ENCODE measurements at regions not wholly inside any gene's neighbourhood (a gene's known extent, or its start where the extent isn't known, plus 50 kb on each side); places are given as distances from the start of the nearest gene placed in this dataset.

DNA sequence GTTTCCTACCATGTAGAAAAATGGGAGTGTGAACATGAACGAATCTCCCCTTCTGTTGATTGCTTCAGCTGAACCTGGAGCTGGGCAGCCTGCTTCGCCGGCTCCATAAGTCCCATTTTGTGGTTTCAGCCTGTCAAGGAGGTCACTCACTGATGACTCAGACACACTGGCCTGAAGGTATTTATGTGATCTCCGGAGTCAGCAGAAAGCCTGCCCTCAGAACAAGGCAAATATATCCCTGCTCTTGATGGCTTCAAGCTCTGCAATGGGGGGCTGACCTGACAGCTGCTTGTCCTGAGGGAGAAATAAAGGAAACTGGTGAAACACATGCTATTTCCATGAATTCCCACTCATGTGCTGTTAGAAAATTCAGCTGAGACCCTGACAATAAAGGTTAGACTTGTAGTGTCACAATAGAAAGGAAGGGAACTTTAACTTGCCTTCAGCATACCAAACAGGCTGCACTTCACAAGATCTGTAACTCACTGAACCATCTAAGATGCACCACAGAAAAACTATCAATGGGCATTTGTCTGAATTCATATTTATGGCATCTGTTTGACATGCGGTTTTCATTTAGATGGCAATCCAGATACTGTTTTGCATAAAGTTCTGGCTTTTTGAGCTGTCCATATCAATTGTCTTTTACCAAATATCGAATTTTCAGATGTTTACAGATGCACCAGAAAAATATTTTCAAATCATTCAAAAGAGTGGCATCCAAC, 282.0 kb upstream of the VEPH1 start:
- H3K4me3 ChIP-seq (ENCODE audit: low read depth, low read length) = no peak overlapping the region
- TF ChIP-seq, protein P1, sequence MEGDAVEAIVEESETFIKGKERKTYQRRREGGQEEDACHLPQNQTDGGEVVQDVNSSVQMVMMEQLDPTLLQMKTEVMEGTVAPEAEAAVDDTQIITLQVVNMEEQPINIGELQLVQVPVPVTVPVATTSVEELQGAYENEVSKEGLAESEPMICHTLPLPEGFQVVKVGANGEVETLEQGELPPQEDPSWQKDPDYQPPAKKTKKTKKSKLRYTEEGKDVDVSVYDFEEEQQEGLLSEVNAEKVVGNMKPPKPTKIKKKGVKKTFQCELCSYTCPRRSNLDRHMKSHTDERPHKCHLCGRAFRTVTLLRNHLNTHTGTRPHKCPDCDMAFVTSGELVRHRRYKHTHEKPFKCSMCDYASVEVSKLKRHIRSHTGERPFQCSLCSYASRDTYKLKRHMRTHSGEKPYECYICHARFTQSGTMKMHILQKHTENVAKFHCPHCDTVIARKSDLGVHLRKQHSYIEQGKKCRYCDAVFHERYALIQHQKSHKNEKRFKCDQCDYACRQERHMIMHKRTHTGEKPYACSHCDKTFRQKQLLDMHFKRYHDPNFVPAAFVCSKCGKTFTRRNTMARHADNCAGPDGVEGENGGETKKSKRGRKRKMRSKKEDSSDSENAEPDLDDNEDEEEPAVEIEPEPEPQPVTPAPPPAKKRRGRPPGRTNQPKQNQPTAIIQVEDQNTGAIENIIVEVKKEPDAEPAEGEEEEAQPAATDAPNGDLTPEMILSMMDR (IDR thresholded peaks at IDR 0.05; ENCODE audit: low read depth, low read length) = no peak
- peak; percentile 92 for DNase-seq (ENCODE audit: low read depth, low spot score)
- in situ Hi-C loops (cut with HindIII; ENCODE audit: low sequenced_read_pairs) = no loop called here

DNA sequence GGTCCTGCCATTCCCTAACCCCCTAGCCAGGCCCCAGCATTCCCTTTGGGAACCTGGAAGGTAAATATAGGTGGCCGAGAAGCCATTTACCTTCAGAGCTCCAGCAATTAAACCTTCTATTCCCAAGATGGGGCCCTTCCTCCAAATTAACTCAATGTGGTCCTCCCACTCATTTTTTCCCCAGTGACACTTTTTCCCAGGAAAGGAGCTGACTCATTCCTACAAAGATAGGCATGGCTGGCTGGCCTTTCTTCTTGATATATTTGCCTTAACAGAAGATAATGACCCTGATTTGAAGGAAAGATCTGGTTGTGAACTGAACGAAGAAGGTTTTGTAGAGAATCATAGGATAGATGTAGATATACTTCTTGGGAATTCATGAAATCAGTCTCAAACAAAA, 279.0 kb upstream of the VEPH1 start:
- in situ Hi-C loops (cut with HindIII; ENCODE audit: low sequenced_read_pairs) = no loop called here
- no peak for DNase-seq (ENCODE audit: low read depth, low spot score)
- TF ChIP-seq, protein P1 (IDR thresholded peaks at IDR 0.05; ENCODE audit: low read depth, low read length) = no peak
- H3K4me3 ChIP-seq (ENCODE audit: low read depth, low read length) = no peak overlapping the region

DNA sequence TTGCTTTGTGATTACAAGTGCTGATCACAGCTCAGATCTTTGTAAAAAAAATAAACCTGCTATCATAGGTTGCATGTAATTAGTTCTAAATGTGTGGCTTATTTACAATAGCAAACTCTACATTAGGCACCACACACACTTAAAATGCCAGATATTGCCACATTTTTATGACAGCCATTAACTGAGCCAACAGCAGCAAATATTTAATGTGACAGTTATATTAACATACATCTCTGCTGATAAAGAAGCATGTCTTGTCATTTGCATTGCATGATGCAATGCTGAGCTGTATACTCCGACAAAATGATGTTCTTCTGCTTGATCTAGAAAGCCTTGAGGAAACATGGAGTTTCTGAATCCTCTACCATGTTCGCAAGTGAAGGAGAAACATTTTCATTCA, 273.6 kb upstream of the VEPH1 start:
- TF ChIP-seq, protein P1 (IDR thresholded peaks at IDR 0.05; ENCODE audit: low read depth, low read length) = no peak
- H3K4me3 ChIP-seq (ENCODE audit: low read depth, low read length) = no peak overlapping the region
- no peak for DNase-seq (ENCODE audit: low read depth, low spot score)
- in situ Hi-C loops (cut with HindIII; ENCODE audit: low sequenced_read_pairs) = no loop called here

DNA sequence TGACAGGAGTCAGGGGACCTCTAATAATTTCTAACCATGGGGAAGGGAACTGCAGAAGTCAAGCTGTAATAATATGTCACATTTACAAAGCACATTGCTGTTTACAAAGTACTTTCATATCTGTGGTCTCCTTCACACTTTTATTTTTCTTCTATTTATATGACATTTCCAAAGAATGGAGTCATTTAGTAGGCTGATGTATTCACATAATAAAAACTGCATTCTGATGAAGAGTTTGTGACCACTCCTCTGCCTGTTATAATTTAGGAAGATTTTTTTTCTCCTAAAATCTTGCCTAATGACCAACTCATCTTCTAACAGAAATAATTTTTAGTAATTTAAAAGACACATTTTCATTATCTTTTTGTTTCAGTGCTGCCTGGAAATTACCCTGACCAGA, 272.2 kb upstream of the VEPH1 start:
- TF ChIP-seq, protein P1 (IDR thresholded peaks at IDR 0.05; ENCODE audit: low read depth, low read length) = no peak
- no peak for DNase-seq (ENCODE audit: low read depth, low spot score)
- in situ Hi-C loops (cut with HindIII; ENCODE audit: low sequenced_read_pairs) = no loop called here
- H3K4me3 ChIP-seq (ENCODE audit: low read depth, low read length) = no peak overlapping the region

DNA sequence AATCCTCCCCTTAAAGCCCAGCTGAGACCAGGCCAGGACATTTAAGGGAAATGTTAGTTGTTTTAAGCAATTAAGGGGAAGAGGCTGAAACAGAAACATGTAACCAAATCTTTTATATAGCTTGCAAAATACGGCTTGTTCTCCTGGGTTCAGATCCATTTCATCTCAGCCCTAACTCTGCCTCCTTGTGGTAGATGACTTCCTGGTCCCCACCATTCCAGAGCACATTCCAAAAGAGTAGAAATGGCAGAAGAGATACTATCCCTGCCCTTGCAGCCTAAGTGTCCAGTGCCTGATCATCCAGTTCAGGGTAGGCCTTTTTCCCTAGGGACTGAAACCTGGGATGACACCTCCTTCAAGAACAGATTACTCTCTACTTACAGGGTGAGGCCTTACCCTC, 266.2 kb upstream of the VEPH1 start:
- in situ Hi-C loops (cut with HindIII; ENCODE audit: low sequenced_read_pairs) = no loop called here
- no peak for DNase-seq (ENCODE audit: low read depth, low spot score)
- TF ChIP-seq, protein P1 (IDR thresholded peaks at IDR 0.05; ENCODE audit: low read depth, low read length) = no peak
- no peak overlapping the region for H3K4me3 ChIP-seq (ENCODE audit: low read depth, low read length)

DNA sequence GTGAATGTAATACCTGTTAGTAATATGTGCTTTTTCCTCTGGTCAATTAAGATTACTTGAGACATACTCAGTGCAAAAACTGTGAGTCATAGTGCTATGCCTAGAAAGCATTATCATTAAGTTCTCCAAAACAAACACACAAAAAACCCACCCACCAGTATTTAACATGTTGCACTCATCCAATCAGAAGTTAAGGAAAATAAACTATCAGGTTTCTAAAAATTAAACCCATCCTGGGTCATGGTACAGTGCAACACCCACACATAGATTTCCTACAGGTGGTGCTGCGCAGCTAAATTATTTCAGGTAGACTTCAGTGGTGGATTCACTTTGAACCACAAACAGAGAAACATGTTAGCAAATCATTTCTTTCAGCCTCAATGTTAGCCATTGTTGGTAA, 264.4 kb upstream of the VEPH1 start:
- H3K4me3 ChIP-seq (ENCODE audit: low read depth, low read length) = no peak overlapping the region
- TF ChIP-seq, protein P1 (IDR thresholded peaks at IDR 0.05; ENCODE audit: low read depth, low read length) = no peak
- in situ Hi-C loops (cut with HindIII; ENCODE audit: low sequenced_read_pairs) = no loop called here
- peak; percentile 19 for DNase-seq (ENCODE audit: low read depth, low spot score)
